ENCODE measurements at regions not wholly inside any gene's neighbourhood (a gene's known extent, or its start where the extent isn't known, plus 50 kb on each side); places are given as distances from the start of the nearest gene placed in this dataset.

- DNase-seq, result no peak
- intact Hi-C loops (cut with DNase I), result no loop called here
- Histone ChIP-seq H3K9me3 (ENCODE audit: control insufficient read depth, low read length) (no peaks in the 10 kb centered on the region), H3K4me1 (ENCODE audit: control insufficient read depth, insufficient read depth, low read length) (no peaks in the 10 kb centered on the region), H3K27me3 (ENCODE audit: control insufficient read depth, insufficient read depth) (peaks cover 3% of the 10 kb centered on the region), H3K27ac (ENCODE audit: low read length) (no peak overlapping the region), H3K4me3 (ENCODE audit: low read length) (no peak overlapping the region)
- WGBS, result 82% methylated on average over 2 of the region's 2 CpGs
- ATAC-seq, result no peak
These were observed 88.8 kb upstream of the ZFP64 start for GRCh38 chr20:52280407-52280806.

GRCh38 chr20:52279706-52280105 lies 88.1 kb upstream of the ZFP64 start:
- H3K27me3 ChIP-seq (ENCODE audit: control insufficient read depth, insufficient read depth), result peaks cover 3% of the 10 kb centered on the region
- no peak overlapping the region for H3K27ac ChIP-seq (ENCODE audit: low read length)
- WGBS, result 34% methylated on average over 2 of the region's 2 CpGs
- intact Hi-C loops (cut with DNase I), result no loop called here
- no peak for ATAC-seq
- no peak for DNase-seq
- no peak overlapping the region for H3K4me3 ChIP-seq (ENCODE audit: low read length)
- no peaks in the 10 kb centered on the region for H3K4me1 ChIP-seq (ENCODE audit: control insufficient read depth, insufficient read depth, low read length)
- no peaks in the 10 kb centered on the region for H3K9me3 ChIP-seq (ENCODE audit: control insufficient read depth, low read length)

- 54% methylated on average over 3 of the region's 3 CpGs for WGBS
- intact Hi-C loops (cut with DNase I), result no loop called here
These were observed 83.7 kb upstream of the ZFP64 start for GRCh38 chr20:52275181-52275691.

GRCh38 chr20:52270696-52271095 lies 79.1 kb upstream of the ZFP64 start:
- Histone ChIP-seq H3K27me3 (ENCODE audit: control insufficient read depth, insufficient read depth) (no peaks in the 10 kb centered on the region), H3K4me3 (ENCODE audit: low read length) (no peak overlapping the region), H3K27ac (ENCODE audit: low read length) (no peak overlapping the region), H3K4me1 (ENCODE audit: control insufficient read depth, insufficient read depth, low read length) (no peaks in the 10 kb centered on the region), H3K9me3 (ENCODE audit: control insufficient read depth, low read length) (no peaks in the 10 kb centered on the region)
- no peak for ATAC-seq
- 62% methylated on average over 4 of the region's 4 CpGs for WGBS
- no peak for DNase-seq
- intact Hi-C loops (cut with DNase I), result no loop called here

More at GRCh38 chr20:52275181-52275691, 83.7 kb upstream of the ZFP64 start:
- Histone ChIP-seq H3K4me1 (ENCODE audit: control insufficient read depth, insufficient read depth, low read length) (no peaks in the 10 kb centered on the region), H3K4me3 (ENCODE audit: low read length) (no peak overlapping the region), H3K9me3 (ENCODE audit: control insufficient read depth, low read length) (no peaks in the 10 kb centered on the region), H3K27me3 (ENCODE audit: control insufficient read depth, insufficient read depth) (no peaks in the 10 kb centered on the region), H3K27ac (ENCODE audit: low read length) (no peak overlapping the region)
- ATAC-seq, result no peak
- DNase-seq, result no peak

GRCh38 chr20:52270001-52270606 lies 78.5 kb upstream of the ZFP64 start:
- H3K4me1 ChIP-seq (ENCODE audit: control insufficient read depth, insufficient read depth, low read length), result no peaks in the 10 kb centered on the region
- ATAC-seq (no peak), DNase-seq (no peak)
- intact Hi-C loops (cut with DNase I), result no loop called here
- no peak overlapping the region for H3K27ac ChIP-seq (ENCODE audit: low read length)
- no peak overlapping the region for H3K4me3 ChIP-seq (ENCODE audit: low read length)
- WGBS, result 91% methylated on average over 4 of the region's 4 CpGs
- no peaks in the 10 kb centered on the region for H3K27me3 ChIP-seq (ENCODE audit: control insufficient read depth, insufficient read depth)
- no peaks in the 10 kb centered on the region for H3K9me3 ChIP-seq (ENCODE audit: control insufficient read depth, low read length)

- no peaks in the 10 kb centered on the region for H3K27me3 ChIP-seq (ENCODE audit: control insufficient read depth, insufficient read depth)
- WGBS, result 58% methylated on average over 7 of the region's 7 CpGs
- intact Hi-C loops (cut with DNase I), result no loop called here
- no peaks in the 10 kb centered on the region for H3K4me1 ChIP-seq (ENCODE audit: control insufficient read depth, insufficient read depth, low read length)
- no peak overlapping the region for H3K27ac ChIP-seq (ENCODE audit: low read length)
- DNase-seq (no peak), ATAC-seq (no peak)
- no peak overlapping the region for H3K4me3 ChIP-seq (ENCODE audit: low read length)
- H3K9me3 ChIP-seq (ENCODE audit: control insufficient read depth, low read length), result no peaks in the 10 kb centered on the region
These were observed 77.7 kb upstream of the ZFP64 start for GRCh38 chr20:52269321-52269720.

GRCh38 chr20:52268184-52268749 lies 76.7 kb upstream of the ZFP64 start:
- Histone ChIP-seq H3K27ac (ENCODE audit: low read length) (no peak overlapping the region), H3K4me1 (ENCODE audit: control insufficient read depth, insufficient read depth, low read length) (no peaks in the 10 kb centered on the region), H3K27me3 (ENCODE audit: control insufficient read depth, insufficient read depth) (no peaks in the 10 kb centered on the region), H3K4me3 (ENCODE audit: low read length) (no peak overlapping the region), H3K9me3 (ENCODE audit: control insufficient read depth, low read length) (no peaks in the 10 kb centered on the region)
- 60% methylated on average over 4 of the region's 4 CpGs for WGBS
- ATAC-seq, result no peak
- intact Hi-C loops (cut with DNase I), result no loop called here
- DNase-seq, result no peak

- Histone ChIP-seq H3K4me1 (ENCODE audit: control insufficient read depth, insufficient read depth, low read length) (no peaks in the 10 kb centered on the region), H3K27ac (ENCODE audit: low read length) (no peak overlapping the region), H3K27me3 (ENCODE audit: control insufficient read depth, insufficient read depth) (no peaks in the 10 kb centered on the region), H3K4me3 (ENCODE audit: low read length) (no peak overlapping the region), H3K9me3 (ENCODE audit: control insufficient read depth, low read length) (no peaks in the 10 kb centered on the region)
- intact Hi-C loops (cut with DNase I), result no loop called here
- ATAC-seq (no peak), DNase-seq (no peak)
These were observed 75.8 kb upstream of the ZFP64 start for GRCh38 chr20:52267418-52267817.

- Histone ChIP-seq H3K4me1 (ENCODE audit: control insufficient read depth, insufficient read depth, low read length) (no peaks in the 10 kb centered on the region), H3K27ac (ENCODE audit: low read length) (no peak overlapping the region), H3K9me3 (ENCODE audit: control insufficient read depth, low read length) (no peaks in the 10 kb centered on the region), H3K27me3 (ENCODE audit: control insufficient read depth, insufficient read depth) (no peaks in the 10 kb centered on the region), H3K4me3 (ENCODE audit: low read length) (no peak overlapping the region)
- DNase-seq (no peak), ATAC-seq (no peak)
- WGBS, result 45% methylated on average over 1 of the region's 1 CpG
- intact Hi-C loops (cut with DNase I), result no loop called here
These were observed 72.2 kb upstream of the ZFP64 start for GRCh38 chr20:52263757-52264156.

GRCh38 chr20:52261792-52262191 lies 70.2 kb upstream of the ZFP64 start:
- H3K4me1 ChIP-seq (ENCODE audit: control insufficient read depth, insufficient read depth, low read length), result no peaks in the 10 kb centered on the region
- intact Hi-C loops (cut with DNase I), result no loop called here
- no peak for DNase-seq
- ATAC-seq, result no peak
- H3K9me3 ChIP-seq (ENCODE audit: control insufficient read depth, low read length), result no peaks in the 10 kb centered on the region
- no peak overlapping the region for H3K4me3 ChIP-seq (ENCODE audit: low read length)
- no peak overlapping the region for H3K27ac ChIP-seq (ENCODE audit: low read length)
- H3K27me3 ChIP-seq (ENCODE audit: control insufficient read depth, insufficient read depth), result no peaks in the 10 kb centered on the region

- H3K4me1 ChIP-seq (ENCODE audit: control insufficient read depth, insufficient read depth, low read length), result no peaks in the 10 kb centered on the region
- H3K27me3 ChIP-seq (ENCODE audit: control insufficient read depth, insufficient read depth), result no peaks in the 10 kb centered on the region
- ATAC-seq, result no peak
- intact Hi-C loops (cut with DNase I), result no loop called here
- 35% methylated on average over 2 of the region's 2 CpGs for WGBS
- no peaks in the 10 kb centered on the region for H3K9me3 ChIP-seq (ENCODE audit: control insufficient read depth, low read length)
- no peak for DNase-seq
- no peak overlapping the region for H3K4me3 ChIP-seq (ENCODE audit: low read length)
- no peak overlapping the region for H3K27ac ChIP-seq (ENCODE audit: low read length)
These were observed 67.7 kb upstream of the ZFP64 start for GRCh38 chr20:52259295-52259694.

GRCh38 chr20:52256454-52256853 lies 64.9 kb upstream of the ZFP64 start:
- no peaks in the 10 kb centered on the region for H3K27me3 ChIP-seq (ENCODE audit: control insufficient read depth, insufficient read depth)
- intact Hi-C loops (cut with DNase I), result no loop called here
- H3K4me3 ChIP-seq (ENCODE audit: low read length), result no peak overlapping the region
- no peak overlapping the region for H3K27ac ChIP-seq (ENCODE audit: low read length)
- H3K9me3 ChIP-seq (ENCODE audit: control insufficient read depth, low read length), result peaks cover 4% of the 10 kb centered on the region
- DNase-seq, result no peak
- WGBS, result 87% methylated on average over 7 of the region's 7 CpGs
- ATAC-seq, result no peak
- H3K4me1 ChIP-seq (ENCODE audit: control insufficient read depth, insufficient read depth, low read length), result no peaks in the 10 kb centered on the region

Data from right cardiac atrium (tissue), 5 donors.